AG04450 (cell line): ENCODE measurements at regions not wholly inside any gene's neighbourhood (a gene's known extent, or its start where the extent isn't known, plus 50 kb on each side); places are given as distances from the start of the nearest gene placed in this dataset.

Experiments
- CTCF ChIA-PET: fragments of 300-600, 350-600 bp; formaldehyde crosslinking; extraction: SDS; loops from one replicate; lab custom pipeline; 2022; ENCODE audit warnings: antibody characterized with exemption, inconsistent platforms; lab: Charles Lee
- POLR2A ChIA-PET: fragments of 350-600 bp; formaldehyde crosslinking; extraction: SDS; loops from one replicate; lab custom pipeline; 2021; ENCODE audit warnings: antibody characterized with exemption, inconsistent platforms; lab: Yijun Ruan, JAX
- DNase-seq: peaks from one replicate; pipeline ENCODE4 v3.0.0-alpha.2; 2011; ENCODE audit warnings: low read depth, low spot score
- H3K27ac ChIP-seq: one replicate; pipeline ENCODE4 v1.5.1; 2012; ENCODE audit warnings: low read depth, low read length, control low read depth
- H3K27me3 ChIP-seq: one replicate; pipeline ENCODE4 v1.6.0; 2012; ENCODE audit warnings: low read length; ENCODE audit not compliant: control insufficient read depth, insufficient read depth
- H3K4me3 ChIP-seq: 2 replicates; pipeline ENCODE4 v1.5.1; 2011; ENCODE audit warnings: mild to moderate bottlenecking, low read depth, low read length, control low read depth
- H3K9me3 ChIP-seq: 2 replicates; pipeline ENCODE4 v1.5.1; 2012; ENCODE audit warnings: low read length; ENCODE audit not compliant: control insufficient read depth, insufficient read depth
- CTCF ChIP-seq: IDR thresholded peaks from 2 replicates; pipeline ENCODE4 v1.5.1; 2011; ENCODE audit warnings: low read depth, low read length, control low read depth, inconsistent platforms

DNA sequence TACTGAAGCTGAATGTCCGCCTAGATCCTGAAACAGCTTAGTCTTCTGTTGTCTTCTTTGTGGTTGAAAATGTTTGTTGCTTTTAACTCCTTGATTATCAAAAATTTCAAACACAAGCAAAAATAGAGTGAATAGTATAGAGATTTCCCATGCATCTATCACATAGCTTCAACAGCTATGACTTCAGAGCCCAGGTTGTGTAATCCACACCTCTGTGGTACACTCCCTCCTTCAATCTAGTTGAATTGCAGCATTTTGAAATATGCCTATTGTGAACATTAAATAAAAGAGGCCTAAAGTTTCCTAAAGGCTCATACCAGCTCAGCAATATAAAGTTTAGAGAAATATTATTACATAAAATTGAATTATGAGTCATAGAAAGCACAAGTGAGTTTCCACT is 204.7 kb upstream of the HDAC9 start:
- no peak for DNase-seq
- no peak for TF ChIP-seq CTCF
- Histone ChIP-seq H3K4me3 (no peak overlapping the region), H3K27me3 (no peaks in the 10 kb centered on the region), H3K27ac (no peak overlapping the region), H3K9me3 (no peaks in the 10 kb centered on the region)
- POLR2A ChIA-PET: no interaction called here
- CTCF ChIA-PET: no interaction called here

DNA sequence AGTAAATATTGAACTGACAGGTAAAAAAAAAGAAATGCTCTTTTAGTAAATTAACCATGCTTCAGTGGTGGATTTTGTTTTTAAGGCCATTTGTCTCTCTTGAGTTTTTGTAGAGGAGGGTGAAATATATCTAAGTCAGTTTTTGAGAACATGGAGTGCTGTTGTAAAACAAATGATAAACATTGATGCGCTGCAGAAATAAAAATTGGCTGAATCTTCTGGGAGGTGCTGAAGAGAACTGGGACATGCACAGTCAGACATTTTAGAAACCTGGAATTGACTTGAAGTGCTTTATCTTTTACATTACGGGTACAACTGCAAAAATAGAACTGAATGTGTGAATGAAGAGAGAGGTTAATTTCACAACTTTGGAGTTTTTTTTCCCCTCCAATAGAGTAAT is 203.0 kb upstream of the HDAC9 start:
- TF ChIP-seq CTCF: no peak

DNA sequence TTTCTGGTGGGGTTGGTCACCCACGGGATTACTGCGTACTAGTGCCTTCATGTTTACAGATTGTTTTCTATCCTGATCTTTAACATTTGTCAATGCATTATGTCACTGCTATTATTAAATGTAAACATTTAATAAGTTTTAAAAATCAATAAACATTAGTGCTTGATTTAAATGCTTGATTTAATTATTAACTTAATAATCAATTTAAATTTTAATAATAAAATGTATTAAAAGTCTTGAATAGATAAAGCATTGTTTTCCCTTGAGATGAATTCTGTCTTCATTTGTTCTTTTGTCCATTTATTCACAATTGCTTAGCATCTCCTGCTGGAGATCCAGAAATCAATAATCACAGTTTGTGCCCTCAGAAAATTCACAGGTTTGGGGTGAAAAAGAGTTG is 201.8 kb upstream of the HDAC9 start:
- CTCF ChIA-PET: no interaction called here
- H3K9me3 ChIP-seq: no peaks in the 10 kb centered on the region
- no peak for DNase-seq
- POLR2A ChIA-PET: no interaction called here
- H3K27ac ChIP-seq: no peak overlapping the region
- no peak for TF ChIP-seq CTCF
- no peak overlapping the region for H3K4me3 ChIP-seq
- no peaks in the 10 kb centered on the region for H3K27me3 ChIP-seq

More for the DNA sequence above, 203.0 kb upstream of the HDAC9 start:
- no peaks in the 10 kb centered on the region for H3K9me3 ChIP-seq
- no peak overlapping the region for H3K27ac ChIP-seq
- POLR2A ChIA-PET: interaction anchor here (0.6 kb wide), 1 partner anchor 279 kb away, joined by 3 read pairs; no protein-coding TSS in a partner anchor
- CTCF ChIA-PET: no interaction called here
- DNase-seq: no peak
- H3K4me3 ChIP-seq: no peak overlapping the region
- H3K27me3 ChIP-seq: no peaks in the 10 kb centered on the region

GRCh38 chr7:18294411-18294810 is 201.1 kb upstream of the HDAC9 start:
- DNase-seq: no peak
- Histone ChIP-seq H3K9me3 (no peaks in the 10 kb centered on the region), H3K27me3 (no peaks in the 10 kb centered on the region), H3K27ac (no peak overlapping the region), H3K4me3 (no peak overlapping the region)
- TF ChIP-seq CTCF: no peak
- CTCF ChIA-PET: interaction anchor here (0.8 kb wide), 1 partner anchor 525 kb away, joined by 3 read pairs; no protein-coding TSS in a partner anchor
- POLR2A ChIA-PET: no interaction called here

- H3K27ac ChIP-seq: no peak overlapping the region
- no peak overlapping the region for H3K4me3 ChIP-seq
- no peaks in the 10 kb centered on the region for H3K27me3 ChIP-seq
- no peak for TF ChIP-seq CTCF
- no peak for DNase-seq
- ChIA-PET POLR2A (no interaction called here), CTCF (no interaction called here)
- no peaks in the 10 kb centered on the region for H3K9me3 ChIP-seq
Observed at GRCh38 chr7:18295781-18296423, 199.6 kb upstream of the HDAC9 start.
